GM23338 (cell line): ENCODE measurements at regions not wholly inside any gene's neighbourhood (a gene's known extent, or its start where the extent isn't known, plus 50 kb on each side); places are given as distances from the start of the nearest gene placed in this dataset.

Experiments used
- ATAC-seq: fragments of 200-7000 bp; cut with Tn5 transposase; 3 replicates; pipeline ENCODE4 v1.9.1; 2020
- DNase-seq: peaks from one replicate; pipeline ENCODE4 v3.0.0-alpha.2; 2015; ENCODE audit warnings: low spot score
- H2AFZ ChIP-seq: fragments of 200-600 bp; sonication (generic); 2 replicates; pipeline ENCODE4 v1.8.0; 2016; ENCODE audit warnings: antibody characterized with exemption, mild to moderate bottlenecking, moderate library complexity
- H3F3A ChIP-seq: fragments of 200-600 bp; sonication (generic); replicated peaks from 2 replicates; pipeline ENCODE4 v1.8.0; 2017; ENCODE audit warnings: antibody characterized with exemption, mixed run types, low read depth
- H3K27ac ChIP-seq: fragments of 200-600 bp; sonication (generic); 2 replicates; pipeline ENCODE4 v1.6.1; 2016; ENCODE audit warnings: low read depth
- H3K27me3 ChIP-seq: fragments of 200-600 bp; sonication (generic); 2 replicates; pipeline ENCODE4 v1.8.0; 2016; ENCODE audit warnings: mild to moderate bottlenecking, mixed run types, moderate library complexity; ENCODE audit not compliant: insufficient read depth
- H3K36me3 ChIP-seq: fragments of 200-600 bp; sonication (generic); 2 replicates; pipeline ENCODE4 v1.8.0; 2016; ENCODE audit warnings: mild to moderate bottlenecking; ENCODE audit not compliant: insufficient read depth
- H3K4me1 ChIP-seq: fragments of 200-600 bp; sonication (generic); 2 replicates; pipeline ENCODE4 v1.8.0; 2016; ENCODE audit warnings: mild to moderate bottlenecking, moderate library complexity; ENCODE audit not compliant: insufficient read depth
- H3K4me2 ChIP-seq: fragments of 200-600 bp; sonication (generic); 2 replicates; pipeline ENCODE4 v1.7.1; 2017; ENCODE audit warnings: mixed run types
- H3K4me3 ChIP-seq: fragments of 200-600 bp; sonication (generic); 2 replicates; pipeline ENCODE4 v1.6.1; 2016; ENCODE audit warnings: mixed run types
- H3K79me2 ChIP-seq: fragments of 200-600 bp; sonication (generic); replicated peaks from 2 replicates; pipeline ENCODE4 v1.8.0; 2017; ENCODE audit warnings: mild to moderate bottlenecking; ENCODE audit not compliant: insufficient read depth
- H3K9me2 ChIP-seq: fragments of 200-600 bp; sonication (generic); 2 replicates; pipeline ENCODE4 v1.8.0; 2017; ENCODE audit not compliant: insufficient read depth
- H4K20me1 ChIP-seq: fragments of 200-600 bp; sonication (generic); replicated peaks from 2 replicates; pipeline ENCODE4 v1.8.0; 2017; ENCODE audit warnings: mild to moderate bottlenecking; ENCODE audit not compliant: insufficient read depth
- H3K27ac Mint-ChIP-seq: 2 replicates; pipeline ENCODE4 v1.8.0; 2020; ENCODE audit warnings: inconsistent platforms, mild to moderate bottlenecking, moderate library complexity, mixed read lengths
- H3K27me3 Mint-ChIP-seq: 3 replicates; pipeline ENCODE4 v1.8.0; 2022; ENCODE audit warnings: low read depth, mild to moderate bottlenecking, moderate library complexity, mixed read lengths, inconsistent platforms; ENCODE audit not compliant: insufficient read depth, poor library complexity
- H3K36me3 Mint-ChIP-seq: 3 replicates; pipeline ENCODE4 v1.8.0; 2021; ENCODE audit warnings: low read depth, mild to moderate bottlenecking, inconsistent platforms, moderate library complexity, mixed read lengths
- H3K4me1 Mint-ChIP-seq: 3 replicates; pipeline ENCODE4 v1.8.0; 2020; ENCODE audit warnings: mild to moderate bottlenecking, inconsistent platforms, mixed read lengths
- H3K4me3 Mint-ChIP-seq: 3 replicates; pipeline ENCODE4 v1.8.0; 2021; ENCODE audit warnings: moderate library complexity, mild to moderate bottlenecking, inconsistent platforms, mixed read lengths
- H3K9me3 Mint-ChIP-seq: 3 replicates; pipeline ENCODE4 v1.8.0; 2020; ENCODE audit warnings: moderate library complexity, mild to moderate bottlenecking, inconsistent platforms, mixed read lengths
- CREB1 ChIP-seq: fragments of 250-450 bp; sonication (Bioruptor Pico); IDR thresholded peaks from 2 replicates; pipeline ENCODE4 v1.5.0; 2020; ENCODE audit warnings: low read depth, mild to moderate bottlenecking, moderate library complexity
- EZH2 ChIP-seq: fragments of 200-600 bp; sonication (generic); IDR thresholded peaks from one replicate; pipeline ENCODE4 v1.8.0; 2017; ENCODE audit warnings: antibody characterized with exemption, mild to moderate bottlenecking, low read depth; ENCODE audit not compliant: unreplicated experiment
- EZH2phosphoT487 ChIP-seq: fragments of 200-600 bp; sonication (generic); IDR thresholded peaks from one replicate; pipeline ENCODE4 v1.8.1; 2018; ENCODE audit warnings: antibody characterized with exemption; ENCODE audit not compliant: unreplicated experiment
- JUNB ChIP-seq: IDR thresholded peaks from one replicate; pipeline ENCODE4 v1.6.1; 2016; ENCODE audit warnings: antibody characterized with exemption; ENCODE audit not compliant: unreplicated experiment
- NANOG ChIP-seq: IDR thresholded peaks from 2 replicates; pipeline ENCODE4 v1.6.1; 2016; ENCODE audit warnings: antibody characterized with exemption, borderline replicate concordance
- POLR2AphosphoS5 ChIP-seq: IDR thresholded peaks from 2 replicates; pipeline ENCODE4 v1.6.1; 2016; ENCODE audit warnings: antibody characterized with exemption, low read depth
- STAT1 ChIP-seq: IDR thresholded peaks from one replicate; pipeline ENCODE4 v1.6.1; 2016; ENCODE audit warnings: antibody characterized with exemption; ENCODE audit not compliant: unreplicated experiment
- ZNF114 ChIP-seq: fragments of 250-450 bp; sonication (Bioruptor Pico); IDR thresholded peaks from 2 replicates; pipeline ENCODE4 v1.5.0; 2020; ENCODE audit warnings: mild to moderate bottlenecking, moderate library complexity
- ZNF331 ChIP-seq: fragments of 250-450 bp; sonication (Bioruptor Pico); IDR thresholded peaks from 2 replicates; pipeline ENCODE4 v1.5.0; 2020; ENCODE audit warnings: low read depth, mild to moderate bottlenecking, moderate library complexity
- TF ChIP-seq, protein P1 (sequence below): IDR thresholded peaks from one replicate; pipeline ENCODE4 v1.6.1; 2018; ENCODE audit warnings: antibody characterized with exemption; ENCODE audit not compliant: unreplicated experiment
- TF ChIP-seq, protein P2 (sequence below), 2 experiments: fragments of 200-600 bp in 1 of 2; sonication (generic) in 1 of 2; conservative IDR thresholded peaks; 2 replicates each; pipeline versions ENCODE4 v1.5.1 to v1.6.1; 2016 to 2017; ENCODE audit warnings: antibody characterized with exemption in 2 of 2, low read depth in 2 of 2, mild to moderate bottlenecking in 2 of 2, moderate library complexity in 1 of 2
- TF ChIP-seq, protein P3 (sequence below): fragments of 250-450 bp; sonication (Bioruptor Pico); IDR thresholded peaks from 2 replicates; pipeline ENCODE4 v1.5.0; 2020; ENCODE audit warnings: mild to moderate bottlenecking, moderate library complexity
- TF ChIP-seq, protein P4 (sequence below): IDR thresholded peaks from 2 replicates; pipeline ENCODE4 v1.6.1; 2016; ENCODE audit warnings: antibody characterized with exemption

DNA sequence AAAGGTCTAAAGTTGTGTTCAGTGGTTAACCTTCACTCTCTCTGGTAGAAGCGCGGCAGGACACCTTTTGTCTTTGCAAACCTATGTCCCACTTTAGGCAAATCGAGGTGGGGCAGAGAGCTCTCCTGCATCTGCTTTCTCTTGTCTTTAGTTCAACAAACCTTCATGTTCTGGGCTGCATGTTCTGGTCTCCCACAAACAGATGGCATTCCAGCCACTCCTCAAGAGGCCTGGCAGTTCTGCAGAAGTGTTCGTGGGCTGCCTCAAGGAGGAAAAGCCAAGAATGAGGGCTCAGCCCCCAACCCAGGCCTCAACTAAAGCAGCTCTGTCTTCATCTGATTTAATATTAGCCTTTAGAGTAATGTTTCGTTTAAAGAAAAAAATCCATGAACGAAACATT, 82.2 kb downstream of the SOD2 start:
- Histone ChIP-seq H3K9me2 (0 out of 2 replicates have a peak, but pooled peaks cover 6% of the 10 kb centered on the region), H3K4me1 (no peaks in the 10 kb centered on the region), H3K36me3 (peaks cover 3% of the 10 kb centered on the region; the same call in 1 of the 2 replicates), H4K20me1 (no peaks in the 10 kb centered on the region), H3F3A (no peaks in the 10 kb centered on the region), H3K27ac (no peak overlapping the region), H3K4me2 (no peak overlapping the region), H2AFZ (no peak overlapping the region), H3K27me3 (no peaks in the 10 kb centered on the region), H3K4me3 (no peak overlapping the region), H3K79me2 (no peaks in the 10 kb centered on the region)
- no peak for ATAC-seq
- Mint-ChIP-seq H3K27ac (no peak overlapping the region), H3K4me3 (no peak overlapping the region), H3K36me3 (peaks cover 7% of the 10 kb centered on the region; the same call in 1 of the 3 replicates), H3K4me1 (no peaks in the 10 kb centered on the region), H3K9me3 (peaks cover 10% of the 10 kb centered on the region), H3K27me3 (no peaks in the 10 kb centered on the region)
- TF ChIP-seq CREB1 (no peak), EZH2 (no peak), NANOG (no peak), JUNB (no peak), EZH2phosphoT487 (no peak), POLR2AphosphoS5 (no peak), ZNF331 (CRISPR knock-in tag) (no peak), ZNF114 (CRISPR knock-in tag) (no peak), STAT1 (no peak)
- TF ChIP-seq, protein P1, sequence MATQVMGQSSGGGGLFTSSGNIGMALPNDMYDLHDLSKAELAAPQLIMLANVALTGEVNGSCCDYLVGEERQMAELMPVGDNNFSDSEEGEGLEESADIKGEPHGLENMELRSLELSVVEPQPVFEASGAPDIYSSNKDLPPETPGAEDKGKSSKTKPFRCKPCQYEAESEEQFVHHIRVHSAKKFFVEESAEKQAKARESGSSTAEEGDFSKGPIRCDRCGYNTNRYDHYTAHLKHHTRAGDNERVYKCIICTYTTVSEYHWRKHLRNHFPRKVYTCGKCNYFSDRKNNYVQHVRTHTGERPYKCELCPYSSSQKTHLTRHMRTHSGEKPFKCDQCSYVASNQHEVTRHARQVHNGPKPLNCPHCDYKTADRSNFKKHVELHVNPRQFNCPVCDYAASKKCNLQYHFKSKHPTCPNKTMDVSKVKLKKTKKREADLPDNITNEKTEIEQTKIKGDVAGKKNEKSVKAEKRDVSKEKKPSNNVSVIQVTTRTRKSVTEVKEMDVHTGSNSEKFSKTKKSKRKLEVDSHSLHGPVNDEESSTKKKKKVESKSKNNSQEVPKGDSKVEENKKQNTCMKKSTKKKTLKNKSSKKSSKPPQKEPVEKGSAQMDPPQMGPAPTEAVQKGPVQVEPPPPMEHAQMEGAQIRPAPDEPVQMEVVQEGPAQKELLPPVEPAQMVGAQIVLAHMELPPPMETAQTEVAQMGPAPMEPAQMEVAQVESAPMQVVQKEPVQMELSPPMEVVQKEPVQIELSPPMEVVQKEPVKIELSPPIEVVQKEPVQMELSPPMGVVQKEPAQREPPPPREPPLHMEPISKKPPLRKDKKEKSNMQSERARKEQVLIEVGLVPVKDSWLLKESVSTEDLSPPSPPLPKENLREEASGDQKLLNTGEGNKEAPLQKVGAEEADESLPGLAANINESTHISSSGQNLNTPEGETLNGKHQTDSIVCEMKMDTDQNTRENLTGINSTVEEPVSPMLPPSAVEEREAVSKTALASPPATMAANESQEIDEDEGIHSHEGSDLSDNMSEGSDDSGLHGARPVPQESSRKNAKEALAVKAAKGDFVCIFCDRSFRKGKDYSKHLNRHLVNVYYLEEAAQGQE = no peak
- TF ChIP-seq, protein P2, sequence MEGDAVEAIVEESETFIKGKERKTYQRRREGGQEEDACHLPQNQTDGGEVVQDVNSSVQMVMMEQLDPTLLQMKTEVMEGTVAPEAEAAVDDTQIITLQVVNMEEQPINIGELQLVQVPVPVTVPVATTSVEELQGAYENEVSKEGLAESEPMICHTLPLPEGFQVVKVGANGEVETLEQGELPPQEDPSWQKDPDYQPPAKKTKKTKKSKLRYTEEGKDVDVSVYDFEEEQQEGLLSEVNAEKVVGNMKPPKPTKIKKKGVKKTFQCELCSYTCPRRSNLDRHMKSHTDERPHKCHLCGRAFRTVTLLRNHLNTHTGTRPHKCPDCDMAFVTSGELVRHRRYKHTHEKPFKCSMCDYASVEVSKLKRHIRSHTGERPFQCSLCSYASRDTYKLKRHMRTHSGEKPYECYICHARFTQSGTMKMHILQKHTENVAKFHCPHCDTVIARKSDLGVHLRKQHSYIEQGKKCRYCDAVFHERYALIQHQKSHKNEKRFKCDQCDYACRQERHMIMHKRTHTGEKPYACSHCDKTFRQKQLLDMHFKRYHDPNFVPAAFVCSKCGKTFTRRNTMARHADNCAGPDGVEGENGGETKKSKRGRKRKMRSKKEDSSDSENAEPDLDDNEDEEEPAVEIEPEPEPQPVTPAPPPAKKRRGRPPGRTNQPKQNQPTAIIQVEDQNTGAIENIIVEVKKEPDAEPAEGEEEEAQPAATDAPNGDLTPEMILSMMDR (conservative IDR thresholded peaks at IDR 0.05; ENCODE audit: low read depth in 2 of 2) = no peak
- TF ChIP-seq, protein P3, sequence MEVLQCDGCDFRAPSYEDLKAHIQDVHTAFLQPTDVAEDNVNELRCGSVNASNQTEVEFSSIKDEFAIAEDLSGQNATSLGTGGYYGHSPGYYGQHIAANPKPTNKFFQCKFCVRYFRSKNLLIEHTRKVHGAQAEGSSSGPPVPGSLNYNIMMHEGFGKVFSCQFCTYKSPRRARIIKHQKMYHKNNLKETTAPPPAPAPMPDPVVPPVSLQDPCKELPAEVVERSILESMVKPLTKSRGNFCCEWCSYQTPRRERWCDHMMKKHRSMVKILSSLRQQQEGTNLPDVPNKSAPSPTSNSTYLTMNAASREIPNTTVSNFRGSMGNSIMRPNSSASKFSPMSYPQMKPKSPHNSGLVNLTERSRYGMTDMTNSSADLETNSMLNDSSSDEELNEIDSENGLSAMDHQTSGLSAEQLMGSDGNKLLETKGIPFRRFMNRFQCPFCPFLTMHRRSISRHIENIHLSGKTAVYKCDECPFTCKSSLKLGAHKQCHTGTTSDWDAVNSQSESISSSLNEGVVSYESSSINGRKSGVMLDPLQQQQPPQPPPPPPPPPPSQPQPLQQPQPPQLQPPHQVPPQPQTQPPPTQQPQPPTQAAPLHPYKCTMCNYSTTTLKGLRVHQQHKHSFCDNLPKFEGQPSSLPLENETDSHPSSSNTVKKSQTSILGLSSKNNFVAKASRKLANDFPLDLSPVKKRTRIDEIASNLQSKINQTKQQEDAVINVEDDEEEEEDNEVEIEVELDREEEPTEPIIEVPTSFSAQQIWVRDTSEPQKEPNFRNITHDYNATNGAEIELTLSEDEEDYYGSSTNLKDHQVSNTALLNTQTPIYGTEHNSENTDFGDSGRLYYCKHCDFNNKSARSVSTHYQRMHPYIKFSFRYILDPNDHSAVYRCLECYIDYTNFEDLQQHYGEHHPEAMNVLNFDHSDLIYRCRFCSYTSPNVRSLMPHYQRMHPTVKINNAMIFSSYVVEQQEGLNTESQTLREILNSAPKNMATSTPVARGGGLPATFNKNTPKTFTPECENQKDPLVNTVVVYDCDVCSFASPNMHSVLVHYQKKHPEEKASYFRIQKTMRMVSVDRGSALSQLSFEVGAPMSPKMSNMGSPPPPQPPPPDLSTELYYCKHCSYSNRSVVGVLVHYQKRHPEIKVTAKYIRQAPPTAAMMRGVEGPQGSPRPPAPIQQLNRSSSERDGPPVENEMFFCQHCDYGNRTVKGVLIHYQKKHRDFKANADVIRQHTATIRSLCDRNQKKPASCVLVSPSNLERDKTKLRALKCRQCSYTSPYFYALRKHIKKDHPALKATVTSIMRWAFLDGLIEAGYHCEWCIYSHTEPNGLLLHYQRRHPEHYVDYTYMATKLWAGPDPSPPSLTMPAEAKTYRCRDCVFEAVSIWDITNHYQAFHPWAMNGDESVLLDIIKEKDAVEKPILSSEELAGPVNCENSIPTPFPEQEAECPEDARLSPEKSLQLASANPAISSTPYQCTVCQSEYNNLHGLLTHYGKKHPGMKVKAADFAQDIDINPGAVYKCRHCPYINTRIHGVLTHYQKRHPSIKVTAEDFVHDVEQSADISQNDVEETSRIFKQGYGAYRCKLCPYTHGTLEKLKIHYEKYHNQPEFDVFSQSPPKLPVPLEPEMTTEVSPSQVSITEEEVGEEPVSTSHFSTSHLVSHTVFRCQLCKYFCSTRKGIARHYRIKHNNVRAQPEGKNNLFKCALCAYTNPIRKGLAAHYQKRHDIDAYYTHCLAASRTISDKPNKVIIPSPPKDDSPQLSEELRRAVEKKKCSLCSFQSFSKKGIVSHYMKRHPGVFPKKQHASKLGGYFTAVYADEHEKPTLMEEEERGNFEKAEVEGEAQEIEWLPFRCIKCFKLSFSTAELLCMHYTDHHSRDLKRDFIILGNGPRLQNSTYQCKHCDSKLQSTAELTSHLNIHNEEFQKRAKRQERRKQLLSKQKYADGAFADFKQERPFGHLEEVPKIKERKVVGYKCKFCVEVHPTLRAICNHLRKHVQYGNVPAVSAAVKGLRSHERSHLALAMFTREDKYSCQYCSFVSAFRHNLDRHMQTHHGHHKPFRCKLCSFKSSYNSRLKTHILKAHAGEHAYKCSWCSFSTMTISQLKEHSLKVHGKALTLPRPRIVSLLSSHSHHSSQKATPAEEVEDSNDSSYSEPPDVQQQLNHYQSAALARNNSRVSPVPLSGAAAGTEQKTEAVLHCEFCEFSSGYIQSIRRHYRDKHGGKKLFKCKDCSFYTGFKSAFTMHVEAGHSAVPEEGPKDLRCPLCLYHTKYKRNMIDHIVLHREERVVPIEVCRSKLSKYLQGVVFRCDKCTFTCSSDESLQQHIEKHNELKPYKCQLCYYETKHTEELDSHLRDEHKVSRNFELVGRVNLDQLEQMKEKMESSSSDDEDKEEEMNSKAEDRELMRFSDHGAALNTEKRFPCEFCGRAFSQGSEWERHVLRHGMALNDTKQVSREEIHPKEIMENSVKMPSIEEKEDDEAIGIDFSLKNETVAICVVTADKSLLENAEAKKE (CRISPR knock-in tag) = no peak
- TF ChIP-seq, protein P4, sequence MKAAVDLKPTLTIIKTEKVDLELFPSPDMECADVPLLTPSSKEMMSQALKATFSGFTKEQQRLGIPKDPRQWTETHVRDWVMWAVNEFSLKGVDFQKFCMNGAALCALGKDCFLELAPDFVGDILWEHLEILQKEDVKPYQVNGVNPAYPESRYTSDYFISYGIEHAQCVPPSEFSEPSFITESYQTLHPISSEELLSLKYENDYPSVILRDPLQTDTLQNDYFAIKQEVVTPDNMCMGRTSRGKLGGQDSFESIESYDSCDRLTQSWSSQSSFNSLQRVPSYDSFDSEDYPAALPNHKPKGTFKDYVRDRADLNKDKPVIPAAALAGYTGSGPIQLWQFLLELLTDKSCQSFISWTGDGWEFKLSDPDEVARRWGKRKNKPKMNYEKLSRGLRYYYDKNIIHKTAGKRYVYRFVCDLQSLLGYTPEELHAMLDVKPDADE = no peak
- no peak for DNase-seq
